HCT116 (cell line): ENCODE measurements at regions not wholly inside any gene's neighbourhood (a gene's known extent, or its start where the extent isn't known, plus 50 kb on each side); places are given as distances from the start of the nearest gene placed in this dataset.

Experiments used
- ATAC-seq: fragments of 200-7000 bp; cut with Tn5 transposase; 2 replicates; pipeline ENCODE4 v1.9.1; 2020; ENCODE audit warnings: mild to moderate bottlenecking, moderate library complexity
- BruUV-seq: library from RNA; stranded (reverse); fragments of 400-500 nt; replicated peaks from 2 replicates; lab custom pipeline; 2021; lab: Mats Ljungman, UMichigan
- CTCF ChIA-PET: fragments of 300-600 bp; sonication (Branson Sonifier 250); formaldehyde crosslinking; loops from one replicate; lab custom pipeline; 2021; ENCODE audit warnings: antibody characterized with exemption; lab: Charles Lee
- POLR2A ChIA-PET: fragments of 300-600, 350-600 bp; sonication (Branson Sonifier 250); formaldehyde crosslinking; loops from one replicate; lab custom pipeline; 2021; ENCODE audit warnings: antibody characterized with exemption; lab: Charles Lee
- RAD21 ChIA-PET, 2 experiments: fragments of 300-600 bp; sonication (Branson Sonifier 250); formaldehyde crosslinking; loops; one replicate each; lab custom pipeline; 2023; ENCODE audit warnings: low total read pairs in 2 of 2; ENCODE audit not compliant: uncharacterized antibody in 2 of 2, unreplicated experiment in 2 of 2, low non-redundant PET in 1 of 2; lab: Charles Lee
- DNase-seq: peaks from one replicate; pipeline ENCODE4 v3.0.0-alpha.2; 2010; ENCODE audit warnings: low read depth, low spot score
- H2AFZ ChIP-seq: fragments of 200-600 bp; shearing (Covaris generic), sonication (generic); 2 replicates; pipeline ENCODE4 v1.6.1; 2017; ENCODE audit warnings: low read depth, mixed run types, mixed read lengths, antibody characterized with exemption, low read length; ENCODE audit not compliant: poor library complexity, severe bottlenecking
- H3K27ac ChIP-seq: 2 replicates; pipeline ENCODE4 v1.5.1; 2012; ENCODE audit warnings: low read depth, low read length
- H3K27me3 ChIP-seq: fragments of 200-600 bp; sonication (generic); 2 replicates; pipeline ENCODE4 v1.6.1; 2016; ENCODE audit warnings: mixed run types, low read length, mixed read lengths; ENCODE audit not compliant: insufficient read depth
- H3K36me3 ChIP-seq, 2 experiments: fragments of 200-500 bp in 1 of 2; fragments of 200-600 bp in 1 of 2; sonication (Bioruptor generic) in 1 of 2; sonication (generic) in 1 of 2; 2 replicates each; pipeline versions ENCODE4 v1.5.1 to v1.6.1; 2014 to 2016; ENCODE audit warnings: low read length in 2 of 2, inconsistent platforms in 1 of 2, mixed read lengths in 1 of 2, mixed run types in 1 of 2; ENCODE audit not compliant: insufficient read depth in 2 of 2, control insufficient read depth in 1 of 2
- H3K4me1 ChIP-seq, 2 experiments: fragments of 200-600 bp in 1 of 2; sonication (generic) in 1 of 2; 2 replicates each; pipeline versions ENCODE4 v1.5.1 to v1.6.1; 2012 to 2017; ENCODE audit warnings: low read length in 2 of 2, inconsistent platforms in 1 of 2, mild to moderate bottlenecking in 1 of 2, mixed read lengths in 1 of 2, mixed run types in 1 of 2, moderate library complexity in 1 of 2; ENCODE audit not compliant: insufficient read depth in 2 of 2, control insufficient read depth in 1 of 2
- H3K4me2 ChIP-seq: fragments of 200-600 bp; sonication (generic); 2 replicates; pipeline ENCODE4 v1.6.1; 2017; ENCODE audit warnings: mixed run types, low read length, mixed read lengths
- H3K4me3 ChIP-seq, 2 experiments: fragments of 200-600 bp in 1 of 2; sonication (generic) in 1 of 2; replicated peaks in 1 of 2; 2 replicates each; pipeline ENCODE4 v1.5.1; 2011 to 2016; ENCODE audit warnings: low read length in 2 of 2, control low read depth in 1 of 2, low read depth in 1 of 2, mild to moderate bottlenecking in 1 of 2, mixed read lengths in 1 of 2, mixed run types in 1 of 2
- H3K79me2 ChIP-seq: fragments of 200-600 bp; sonication (generic); 2 replicates; pipeline ENCODE4 v1.6.1; 2017; ENCODE audit warnings: mild to moderate bottlenecking, mixed run types, low read length, moderate library complexity, mixed read lengths; ENCODE audit not compliant: insufficient read depth
- H3K9ac ChIP-seq: fragments of 200-600 bp; sonication (generic); 2 replicates; pipeline ENCODE4 v1.6.1; 2016; ENCODE audit warnings: low read length, mixed read lengths
- H3K9me2 ChIP-seq: fragments of 200-600 bp; sonication (generic), shearing (Covaris generic); 2 replicates; pipeline ENCODE4 v1.6.1; 2017; ENCODE audit warnings: mixed run types, mild to moderate bottlenecking, moderate library complexity; ENCODE audit not compliant: insufficient read depth
- H3K9me3 ChIP-seq, 2 experiments: fragments of 200-500 bp in 1 of 2; fragments of 200-600 bp in 1 of 2; sonication (Bioruptor generic) in 1 of 2; sonication (generic) in 1 of 2; 2 replicates each; pipeline ENCODE4 v1.6.1; 2014 to 2017; ENCODE audit warnings: low read length in 2 of 2, mixed read lengths in 2 of 2, inconsistent platforms in 1 of 2, low read depth in 1 of 2, mild to moderate bottlenecking in 1 of 2, mixed run types in 1 of 2, moderate library complexity in 1 of 2; ENCODE audit not compliant: control insufficient read depth in 1 of 2, insufficient read depth in 1 of 2
- H4K20me1 ChIP-seq: fragments of 200-600 bp; sonication (generic), shearing (Covaris generic); 2 replicates; pipeline ENCODE4 v1.6.1; 2017; ENCODE audit warnings: mixed run types, mild to moderate bottlenecking, moderate library complexity; ENCODE audit not compliant: insufficient read depth
- CEBPB ChIP-seq: IDR thresholded peaks from 2 replicates; pipeline ENCODE4 v1.6.1; 2012; ENCODE audit warnings: low read depth
- EGR1 ChIP-seq: IDR thresholded peaks from 2 replicates; pipeline ENCODE4 v1.6.1; 2012; ENCODE audit warnings: low read depth
- ELF1 ChIP-seq: IDR thresholded peaks from 2 replicates; pipeline ENCODE4 v1.6.1; 2012; ENCODE audit warnings: low read depth, borderline replicate concordance
- MAX ChIP-seq: IDR thresholded peaks from 2 replicates; pipeline ENCODE4 v1.6.1; 2012
- RAD21 ChIP-seq: IDR thresholded peaks from 2 replicates; pipeline ENCODE4 v1.6.1; 2012; ENCODE audit warnings: low read depth, mild to moderate bottlenecking
- REST ChIP-seq: IDR thresholded peaks from 2 replicates; pipeline ENCODE4 v1.6.1; 2012; ENCODE audit warnings: low read depth
- SIN3A ChIP-seq: IDR thresholded peaks from 2 replicates; pipeline ENCODE4 v1.6.1; 2012; ENCODE audit warnings: low read depth
- SP1 ChIP-seq: IDR thresholded peaks from 2 replicates; pipeline ENCODE4 v1.6.1; 2012; ENCODE audit warnings: low read depth
- TCF7L2 ChIP-seq: IDR thresholded peaks from 2 replicates; pipeline ENCODE4 v1.7.0; 2011; ENCODE audit warnings: borderline replicate concordance, inconsistent platforms; ENCODE audit not compliant: insufficient read depth, insufficient read length; ENCODE audit errors: extremely low read depth
- ZBTB33 ChIP-seq: IDR thresholded peaks from 2 replicates; pipeline ENCODE4 v1.6.1; 2011; ENCODE audit warnings: mild to moderate bottlenecking, low read length, moderate library complexity; ENCODE audit not compliant: insufficient replicate concordance; ENCODE audit errors: extremely low read depth
- ZFX ChIP-seq: fragments of 450-650 bp; IDR thresholded peaks from 2 replicates; pipeline ENCODE4 v1.6.1; 2017
- ZNF274 ChIP-seq: fragments of 200-500 bp; sonication (Bioruptor generic); IDR thresholded peaks from 2 replicates; pipeline ENCODE4 v1.6.1; 2014; ENCODE audit warnings: mild to moderate bottlenecking, low read depth, low read length, inconsistent platforms
- intact Hi-C: fragments of 100-400 bp; cut with micrococcal nuclease; formaldehyde crosslinking; loops from 2 replicates; pipeline ENCODE4 v1.10.0; 2022

GRCh38 chr13:76738616-76739015 lies 147.6 kb downstream of the KCTD12 start:
- ATAC-seq (no peak), DNase-seq (no peak)
- TF ChIP-seq REST, result no peak
- no peak for TF ChIP-seq ZFX
- TF ChIP-seq ZNF274, result no peak
- TF ChIP-seq SIN3A, result no peak
- no peak for TF ChIP-seq ELF1
- no peak for TF ChIP-seq MAX
- TF ChIP-seq RAD21, result no peak
- no peak for TF ChIP-seq EGR1
- no peak for TF ChIP-seq TCF7L2
- TF ChIP-seq CEBPB, result no peak
- no peak for TF ChIP-seq ZBTB33
- TF ChIP-seq SP1, result no peak
- BruUV-seq, result no TSS peak
- Histone ChIP-seq H3K4me3 (no peak overlapping the region), H3K27me3 (no peaks in the 10 kb centered on the region), H2AFZ (no peak overlapping the region), H3K9ac (no peak overlapping the region), H3K9me3 (no peaks in the 10 kb centered on the region), H3K36me3 (no peaks in the 10 kb centered on the region), H4K20me1 (no peaks in the 10 kb centered on the region), H3K79me2 (no peaks in the 10 kb centered on the region), H3K4me2 (no peak overlapping the region), H3K4me1 (no peaks in the 10 kb centered on the region), H3K9me2 (no peaks in the 10 kb centered on the region), H3K27ac (no peak overlapping the region)
- intact Hi-C loops, result no loop called here
- ChIA-PET CTCF (no interaction called here), POLR2A (no interaction called here), RAD21 (no interaction called here)
